ENCODE measurements at regions not wholly inside any gene's neighbourhood (a gene's known extent, or its start where the extent isn't known, plus 50 kb on each side); places are given as distances from the start of the nearest gene placed in this dataset.

DNA sequence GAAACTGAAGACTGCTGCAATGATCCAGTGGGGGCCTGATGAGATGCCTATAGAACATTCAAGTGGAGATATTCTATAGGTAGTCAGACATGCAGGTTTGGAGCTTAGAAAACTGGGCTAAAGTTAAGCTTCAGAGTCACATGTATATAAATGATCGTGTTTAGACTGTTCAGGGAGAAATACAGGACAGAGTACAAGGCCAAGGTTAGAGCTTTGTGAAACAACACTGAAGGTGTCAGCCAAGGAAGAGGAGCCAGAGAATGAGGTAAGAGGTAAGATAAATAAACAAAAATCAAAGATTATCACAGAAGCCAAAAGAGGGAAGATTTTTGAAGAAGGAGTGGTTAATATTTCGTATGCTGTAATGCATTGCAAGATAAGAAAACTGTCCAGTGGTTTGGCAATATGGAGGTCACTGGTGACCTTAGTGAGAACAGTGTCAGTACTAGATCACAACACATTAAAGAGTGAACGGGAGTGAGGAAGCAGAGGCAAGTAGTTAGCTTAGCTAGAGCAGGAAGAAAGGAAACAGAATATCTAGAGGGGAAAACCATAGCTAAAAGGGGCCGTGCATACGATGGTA lies 58.0 kb upstream of the KLHL13 start:
- TF ChIP-seq, protein P1, sequence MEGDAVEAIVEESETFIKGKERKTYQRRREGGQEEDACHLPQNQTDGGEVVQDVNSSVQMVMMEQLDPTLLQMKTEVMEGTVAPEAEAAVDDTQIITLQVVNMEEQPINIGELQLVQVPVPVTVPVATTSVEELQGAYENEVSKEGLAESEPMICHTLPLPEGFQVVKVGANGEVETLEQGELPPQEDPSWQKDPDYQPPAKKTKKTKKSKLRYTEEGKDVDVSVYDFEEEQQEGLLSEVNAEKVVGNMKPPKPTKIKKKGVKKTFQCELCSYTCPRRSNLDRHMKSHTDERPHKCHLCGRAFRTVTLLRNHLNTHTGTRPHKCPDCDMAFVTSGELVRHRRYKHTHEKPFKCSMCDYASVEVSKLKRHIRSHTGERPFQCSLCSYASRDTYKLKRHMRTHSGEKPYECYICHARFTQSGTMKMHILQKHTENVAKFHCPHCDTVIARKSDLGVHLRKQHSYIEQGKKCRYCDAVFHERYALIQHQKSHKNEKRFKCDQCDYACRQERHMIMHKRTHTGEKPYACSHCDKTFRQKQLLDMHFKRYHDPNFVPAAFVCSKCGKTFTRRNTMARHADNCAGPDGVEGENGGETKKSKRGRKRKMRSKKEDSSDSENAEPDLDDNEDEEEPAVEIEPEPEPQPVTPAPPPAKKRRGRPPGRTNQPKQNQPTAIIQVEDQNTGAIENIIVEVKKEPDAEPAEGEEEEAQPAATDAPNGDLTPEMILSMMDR (IDR thresholded peaks at IDR 0.05; ENCODE audit: insufficient read depth, low read length) = no peak
- TF ChIP-seq REST (IDR thresholded peaks at IDR 0.05; ENCODE audit: insufficient replicate concordance, low read depth) = no peak
- TF ChIP-seq GABPA (IDR thresholded peaks at IDR 0.05; ENCODE audit: low read depth) = no peak
- TF ChIP-seq POLR2AphosphoS5 (IDR thresholded peaks at IDR 0.05; ENCODE audit: low read depth) = no peak
